Glutamatergic neuron (in vitro differentiated cells): ENCODE measurements at regions not wholly inside any gene's neighbourhood (a gene's known extent, or its start where the extent isn't known, plus 50 kb on each side); places are given as distances from the start of the nearest gene placed in this dataset.

Experiments used
- DNase-seq: peaks from one replicate; pipeline ENCODE4 v3.0.0; 2022
- H3K27ac Mint-ChIP-seq: one replicate; pipeline ENCODE4 v1.8.0; 2020; ENCODE audit warnings: mild to moderate bottlenecking, mixed read lengths, inconsistent platforms; ENCODE audit not compliant: unreplicated experiment
- H3K27me3 Mint-ChIP-seq: one replicate; pipeline ENCODE4 v1.8.0; 2020; ENCODE audit warnings: mild to moderate bottlenecking, moderate library complexity, mixed read lengths, inconsistent platforms; ENCODE audit not compliant: unreplicated experiment
- H3K36me3 Mint-ChIP-seq: one replicate; pipeline ENCODE4 v1.8.0; 2020; ENCODE audit warnings: mild to moderate bottlenecking, mixed read lengths, inconsistent platforms; ENCODE audit not compliant: unreplicated experiment
- H3K4me1 Mint-ChIP-seq: one replicate; pipeline ENCODE4 v1.8.0; 2020; ENCODE audit warnings: mild to moderate bottlenecking, low read depth, mixed read lengths, inconsistent platforms; ENCODE audit not compliant: unreplicated experiment
- H3K4me3 Mint-ChIP-seq: one replicate; pipeline ENCODE4 v1.8.0; 2020; ENCODE audit warnings: mild to moderate bottlenecking, mixed read lengths, inconsistent platforms; ENCODE audit not compliant: unreplicated experiment
- H3K9me3 Mint-ChIP-seq: one replicate; pipeline ENCODE4 v1.8.0; 2020; ENCODE audit warnings: mild to moderate bottlenecking, moderate library complexity, mixed read lengths, inconsistent platforms; ENCODE audit not compliant: unreplicated experiment
- TF ChIP-seq, protein P1 (sequence below): fragments of 200-600 bp; sonication (generic); IDR thresholded peaks from one replicate; pipeline ENCODE4 v1.5.0; 2021; ENCODE audit not compliant: partially characterized antibody, unreplicated experiment

GRCh38 chr5:40291338-40291737 is 388.4 kb upstream of the PTGER4 start:
- Mint-ChIP-seq H3K9me3 (no peaks in the 10 kb centered on the region), H3K27ac (no peak overlapping the region), H3K4me3 (no peak overlapping the region), H3K27me3 (no peaks in the 10 kb centered on the region), H3K4me1 (no peaks in the 10 kb centered on the region), H3K36me3 (no peaks in the 10 kb centered on the region)
- no peak for DNase-seq
- TF ChIP-seq, protein P1, sequence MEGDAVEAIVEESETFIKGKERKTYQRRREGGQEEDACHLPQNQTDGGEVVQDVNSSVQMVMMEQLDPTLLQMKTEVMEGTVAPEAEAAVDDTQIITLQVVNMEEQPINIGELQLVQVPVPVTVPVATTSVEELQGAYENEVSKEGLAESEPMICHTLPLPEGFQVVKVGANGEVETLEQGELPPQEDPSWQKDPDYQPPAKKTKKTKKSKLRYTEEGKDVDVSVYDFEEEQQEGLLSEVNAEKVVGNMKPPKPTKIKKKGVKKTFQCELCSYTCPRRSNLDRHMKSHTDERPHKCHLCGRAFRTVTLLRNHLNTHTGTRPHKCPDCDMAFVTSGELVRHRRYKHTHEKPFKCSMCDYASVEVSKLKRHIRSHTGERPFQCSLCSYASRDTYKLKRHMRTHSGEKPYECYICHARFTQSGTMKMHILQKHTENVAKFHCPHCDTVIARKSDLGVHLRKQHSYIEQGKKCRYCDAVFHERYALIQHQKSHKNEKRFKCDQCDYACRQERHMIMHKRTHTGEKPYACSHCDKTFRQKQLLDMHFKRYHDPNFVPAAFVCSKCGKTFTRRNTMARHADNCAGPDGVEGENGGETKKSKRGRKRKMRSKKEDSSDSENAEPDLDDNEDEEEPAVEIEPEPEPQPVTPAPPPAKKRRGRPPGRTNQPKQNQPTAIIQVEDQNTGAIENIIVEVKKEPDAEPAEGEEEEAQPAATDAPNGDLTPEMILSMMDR: no peak

DNA sequence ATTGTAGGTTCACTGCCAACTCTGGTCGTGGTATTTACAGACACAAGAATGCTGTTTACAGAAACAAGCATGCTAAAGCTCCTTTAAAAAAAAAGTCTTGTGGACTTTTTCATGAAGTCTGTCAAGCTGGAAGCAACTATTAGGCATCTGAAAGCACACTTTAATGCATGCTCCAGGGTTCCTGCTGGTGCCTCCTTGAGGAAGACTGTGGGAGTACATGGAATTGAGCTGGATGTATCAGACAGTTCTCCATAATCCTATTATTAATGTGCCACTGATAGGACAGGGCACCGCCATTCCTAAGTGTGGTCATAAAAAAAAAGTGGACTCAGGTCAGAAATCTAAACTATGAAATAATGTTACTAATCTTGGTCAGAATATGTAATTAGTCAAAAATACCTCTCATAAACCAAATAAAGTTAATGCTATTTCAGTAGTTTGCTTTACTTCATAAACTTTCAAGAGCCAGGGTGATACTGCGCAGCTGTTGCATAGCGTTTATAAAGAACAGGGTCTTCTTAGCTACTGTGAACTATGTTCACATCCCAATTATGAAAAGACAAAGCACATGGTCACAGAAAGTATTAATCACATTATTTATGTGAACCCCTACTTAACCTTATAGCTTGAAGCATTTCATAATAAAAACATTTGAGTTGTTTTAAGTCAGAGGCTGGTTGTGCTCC is 390.8 kb upstream of the PTGER4 start:
- no peak for DNase-seq
- Mint-ChIP-seq H3K36me3 (no peaks in the 10 kb centered on the region), H3K27ac (no peak overlapping the region)

DNA sequence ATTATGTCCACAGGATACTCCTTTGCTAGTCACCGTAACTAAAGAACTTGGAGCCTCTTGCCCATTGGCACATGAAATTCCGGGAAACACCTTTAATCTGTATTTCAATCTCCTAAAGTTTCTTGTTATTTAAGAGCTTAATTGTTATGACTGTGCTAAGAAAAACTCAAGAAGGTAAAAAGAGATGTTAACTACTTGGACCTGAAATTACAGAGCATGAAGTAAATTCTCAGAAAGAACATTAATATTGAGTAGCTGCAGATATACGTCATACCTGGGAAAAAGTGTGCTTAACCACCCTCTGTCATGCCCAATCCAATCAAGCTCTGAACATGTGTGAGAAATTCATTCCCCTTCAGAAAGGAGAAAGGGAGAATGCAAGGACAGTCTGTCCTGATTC is 394.9 kb upstream of the PTGER4 start:
- no peak for DNase-seq
- H3K9me3 Mint-ChIP-seq: no peaks in the 10 kb centered on the region
- TF ChIP-seq, protein P1: no peak
- no peaks in the 10 kb centered on the region for H3K4me1 Mint-ChIP-seq
- H3K36me3 Mint-ChIP-seq: no peaks in the 10 kb centered on the region
- no peaks in the 10 kb centered on the region for H3K27me3 Mint-ChIP-seq
- H3K4me3 Mint-ChIP-seq: no peak overlapping the region
- no peak overlapping the region for H3K27ac Mint-ChIP-seq

More for the DNA sequence above, 390.8 kb upstream of the PTGER4 start:
- Mint-ChIP-seq H3K9me3 (no peaks in the 10 kb centered on the region), H3K27me3 (no peaks in the 10 kb centered on the region), H3K4me3 (no peak overlapping the region), H3K4me1 (no peaks in the 10 kb centered on the region)
- TF ChIP-seq, protein P1: no peak

DNA sequence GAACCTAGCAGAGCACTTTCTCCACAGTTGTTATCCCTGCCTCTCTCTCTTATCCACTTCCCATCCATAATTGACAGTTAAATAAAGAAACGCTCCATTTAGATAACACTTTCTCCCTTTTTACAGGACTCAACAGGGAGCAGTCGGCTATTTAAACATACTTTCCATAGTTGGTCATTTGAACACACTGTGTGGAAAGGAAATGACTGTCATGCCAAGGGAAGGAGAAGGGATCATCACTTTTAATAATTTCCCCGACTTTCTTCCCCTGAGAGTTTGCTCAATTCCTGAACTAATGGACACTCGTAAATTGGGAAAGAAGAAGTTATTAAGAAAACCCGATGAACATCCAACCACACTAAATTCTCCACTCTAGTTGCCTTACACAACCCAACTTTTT is 400.8 kb upstream of the PTGER4 start:
- Mint-ChIP-seq H3K4me1 (no peaks in the 10 kb centered on the region), H3K9me3 (no peaks in the 10 kb centered on the region), H3K4me3 (no peak overlapping the region), H3K36me3 (no peaks in the 10 kb centered on the region), H3K27me3 (no peaks in the 10 kb centered on the region), H3K27ac (no peak overlapping the region)
- no peak for DNase-seq
- TF ChIP-seq, protein P1: no peak

GRCh38 chr5:40277161-40277906 is 402.4 kb upstream of the PTGER4 start:
- H3K27ac Mint-ChIP-seq: no peak overlapping the region
- no peaks in the 10 kb centered on the region for H3K27me3 Mint-ChIP-seq
- TF ChIP-seq, protein P1: no peak
- no peaks in the 10 kb centered on the region for H3K4me1 Mint-ChIP-seq
- no peak overlapping the region for H3K4me3 Mint-ChIP-seq
- H3K9me3 Mint-ChIP-seq: no peaks in the 10 kb centered on the region
- DNase-seq: no peak
- no peaks in the 10 kb centered on the region for H3K36me3 Mint-ChIP-seq
